Peyer's patch (tissue), 4 donors: ENCODE measurements at regions not wholly inside any gene's neighbourhood (a gene's known extent, or its start where the extent isn't known, plus 50 kb on each side); places are given as distances from the start of the nearest gene placed in this dataset.

ENCODE experiments used
- CTCF ChIP-seq, 6 experiments: fragments of 450-650 bp in 4 of 6; fragments of 200-600 bp in 2 of 6; sonication (generic) in 1 of 6; IDR thresholded peaks; one replicate each; pipeline ENCODE4 v1.5.1; 2017 to 2019; ENCODE audit warnings: antibody characterized with exemption in 6 of 6, mild to moderate bottlenecking in 3 of 6, moderate library complexity in 1 of 6
- POLR2A ChIP-seq, 2 donors: fragments of 450-650 bp; IDR thresholded peaks; one replicate each; pipeline ENCODE4 v1.5.1; 2017; ENCODE audit warnings: antibody characterized with exemption in 2 of 2, mild to moderate bottlenecking in 2 of 2, moderate library complexity in 2 of 2

- TF ChIP-seq POLR2A (IDR thresholded peaks at IDR 0.05) (no peak), CTCF (IDR thresholded peaks at IDR 0.05) (no peak)
Measured at GRCh38 chr1:184292101-184292500, 94.7 kb upstream of the C1orf21 start.
